ENCODE measurements at regions not wholly inside any gene's neighbourhood (a gene's known extent, or its start where the extent isn't known, plus 50 kb on each side); places are given as distances from the start of the nearest gene placed in this dataset.

DNA sequence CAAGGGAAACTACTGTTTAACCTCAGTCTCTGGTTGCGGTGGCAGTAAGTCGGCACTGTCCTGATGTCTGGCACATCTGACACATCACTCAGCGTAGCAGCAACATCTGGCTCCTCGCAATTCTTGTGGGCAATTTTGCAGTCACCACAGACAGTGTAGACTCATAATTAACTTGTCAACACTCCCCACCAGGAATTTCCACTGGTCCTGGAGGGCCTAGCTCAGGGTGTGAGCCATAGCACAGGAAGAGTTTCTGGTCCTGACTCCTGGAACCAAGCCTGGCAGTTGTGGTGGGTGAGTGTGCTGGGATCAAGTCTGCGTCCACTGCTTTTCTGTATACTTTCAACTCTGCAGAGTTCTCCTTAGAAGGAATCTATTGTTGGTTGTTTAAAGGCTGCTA lies 209.7 kb downstream of the SNX19 start:
- Histone ChIP-seq H3K4me1 (ENCODE audit: control insufficient read depth in 1 of 2, low read depth in 2 of 2) (peaks cover 0 to 8% of the 10 kb centered on the region in 2 donors), H3K4me3 (no peak overlapping the region), H3K36me3 (no peaks in the 10 kb centered on the region), H3K27me3 (replicated peaks; ENCODE audit: insufficient read depth) (no peaks in the 10 kb centered on the region), H3K9me3 (no peaks in the 10 kb centered on the region), H3K27ac (no peak overlapping the region)
- ATAC-seq (ENCODE audit: insufficient number of reproducible peaks, low FRiP score, low read depth) (no peak), DNase-seq (ENCODE audit: low spot score) (no peak)
- TF ChIP-seq, protein P1, sequence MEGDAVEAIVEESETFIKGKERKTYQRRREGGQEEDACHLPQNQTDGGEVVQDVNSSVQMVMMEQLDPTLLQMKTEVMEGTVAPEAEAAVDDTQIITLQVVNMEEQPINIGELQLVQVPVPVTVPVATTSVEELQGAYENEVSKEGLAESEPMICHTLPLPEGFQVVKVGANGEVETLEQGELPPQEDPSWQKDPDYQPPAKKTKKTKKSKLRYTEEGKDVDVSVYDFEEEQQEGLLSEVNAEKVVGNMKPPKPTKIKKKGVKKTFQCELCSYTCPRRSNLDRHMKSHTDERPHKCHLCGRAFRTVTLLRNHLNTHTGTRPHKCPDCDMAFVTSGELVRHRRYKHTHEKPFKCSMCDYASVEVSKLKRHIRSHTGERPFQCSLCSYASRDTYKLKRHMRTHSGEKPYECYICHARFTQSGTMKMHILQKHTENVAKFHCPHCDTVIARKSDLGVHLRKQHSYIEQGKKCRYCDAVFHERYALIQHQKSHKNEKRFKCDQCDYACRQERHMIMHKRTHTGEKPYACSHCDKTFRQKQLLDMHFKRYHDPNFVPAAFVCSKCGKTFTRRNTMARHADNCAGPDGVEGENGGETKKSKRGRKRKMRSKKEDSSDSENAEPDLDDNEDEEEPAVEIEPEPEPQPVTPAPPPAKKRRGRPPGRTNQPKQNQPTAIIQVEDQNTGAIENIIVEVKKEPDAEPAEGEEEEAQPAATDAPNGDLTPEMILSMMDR (IDR thresholded peaks at IDR 0.05): no peak

DNA sequence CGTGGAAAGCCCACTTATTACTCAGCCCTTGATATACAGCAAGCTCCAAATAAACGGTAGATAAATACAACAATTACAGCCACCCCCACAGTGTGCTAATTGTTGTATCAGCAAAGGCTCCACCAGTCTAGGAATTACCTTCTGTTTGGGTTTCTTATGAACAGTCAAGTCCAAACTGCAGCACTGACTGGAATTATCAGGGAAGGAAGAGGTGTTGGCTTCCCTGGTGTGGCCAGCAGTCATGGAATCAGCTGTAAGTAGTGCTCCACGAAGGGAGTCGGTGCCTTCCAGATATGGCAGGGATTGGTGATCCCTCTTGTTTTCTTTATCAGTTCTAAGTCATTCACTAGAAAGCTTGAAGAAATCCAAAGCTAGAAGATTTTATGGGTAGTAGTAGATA lies 209.1 kb downstream of the SNX19 start:
- Histone ChIP-seq H3K27ac (no peak overlapping the region), H3K36me3 (no peaks in the 10 kb centered on the region), H3K9me3 (no peaks in the 10 kb centered on the region), H3K4me3 (no peak overlapping the region), H3K27me3 (replicated peaks; ENCODE audit: insufficient read depth) (no peaks in the 10 kb centered on the region), H3K4me1 (ENCODE audit: control insufficient read depth in 1 of 2, low read depth in 2 of 2) (peaks cover 0 to 8% of the 10 kb centered on the region in 2 donors)
- no peak for ATAC-seq (ENCODE audit: insufficient number of reproducible peaks, low FRiP score, low read depth)
- TF ChIP-seq, protein P1 (IDR thresholded peaks at IDR 0.05): no peak
- DNase-seq (ENCODE audit: low spot score): no peak

DNA sequence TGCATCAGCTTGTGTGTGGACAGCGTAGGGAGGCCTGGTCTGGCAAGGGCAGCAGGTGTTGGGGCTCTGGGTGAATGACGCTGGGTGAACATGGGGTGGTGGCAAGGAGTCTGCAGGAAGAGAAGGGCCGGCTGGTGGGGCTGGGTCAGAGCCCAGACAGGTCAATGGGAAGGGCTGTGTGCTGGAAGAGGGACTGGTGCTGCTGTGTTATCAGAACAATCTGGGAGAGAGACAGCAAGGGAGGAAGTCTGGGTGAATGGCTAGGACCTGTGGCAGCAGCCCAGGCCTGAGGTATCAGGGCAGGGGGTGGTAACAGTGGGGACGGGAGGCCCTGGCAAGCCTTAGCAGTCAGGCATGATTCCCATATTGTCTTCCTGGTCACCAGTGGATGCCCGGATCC lies 206.7 kb downstream of the SNX19 start:
- no peak overlapping the region for H3K27ac ChIP-seq

GRCh38 chr11:130710021-130710420 lies 206.3 kb downstream of the SNX19 start:
- Histone ChIP-seq H3K36me3 (no peaks in the 10 kb centered on the region), H3K27ac (no peak overlapping the region), H3K4me3 (no peak overlapping the region), H3K4me1 (ENCODE audit: control insufficient read depth in 1 of 2, low read depth in 2 of 2) (peaks cover 0 to 8% of the 10 kb centered on the region in 2 donors), H3K9me3 (no peaks in the 10 kb centered on the region), H3K27me3 (replicated peaks; ENCODE audit: insufficient read depth) (no peaks in the 10 kb centered on the region)
- DNase-seq (ENCODE audit: low spot score) (no peak), ATAC-seq (ENCODE audit: insufficient number of reproducible peaks, low FRiP score, low read depth) (no peak)
- TF ChIP-seq, protein P1 (IDR thresholded peaks at IDR 0.05): no peak

More for the DNA sequence above, 206.7 kb downstream of the SNX19 start:
- Histone ChIP-seq H3K27me3 (replicated peaks; ENCODE audit: insufficient read depth) (no peaks in the 10 kb centered on the region), H3K4me1 (ENCODE audit: control insufficient read depth in 1 of 2, low read depth in 2 of 2) (peaks cover 0 to 8% of the 10 kb centered on the region in 2 donors), H3K4me3 (no peak overlapping the region), H3K9me3 (no peaks in the 10 kb centered on the region), H3K36me3 (no peaks in the 10 kb centered on the region)
- DNase-seq (ENCODE audit: low spot score) (no peak), ATAC-seq (ENCODE audit: insufficient number of reproducible peaks, low FRiP score, low read depth) (no peak)
- TF ChIP-seq, protein P1 (IDR thresholded peaks at IDR 0.05): no peak

DNA sequence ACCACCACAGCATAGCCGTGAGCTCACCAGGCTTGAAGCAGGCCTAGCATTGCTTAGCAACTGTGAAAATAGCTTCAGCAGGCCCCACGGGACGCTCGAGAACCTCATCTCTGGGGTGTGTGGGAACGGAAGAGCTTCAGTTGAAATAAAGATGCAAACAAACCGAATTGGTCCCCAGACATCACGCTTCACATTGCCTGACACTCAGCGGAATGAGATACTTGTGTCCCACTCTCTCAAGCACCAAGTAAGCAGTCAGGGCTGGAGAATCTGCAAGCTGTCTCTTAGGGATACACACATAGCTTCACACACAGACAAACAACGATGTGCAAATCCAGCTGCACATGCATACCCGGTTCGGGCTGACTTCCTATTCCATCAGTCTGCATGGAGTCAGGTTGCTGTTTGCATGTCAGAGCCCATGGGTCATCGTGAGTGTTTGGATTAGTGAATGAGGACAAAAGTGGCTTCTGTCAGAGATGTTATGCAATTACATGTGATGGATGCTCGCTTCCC lies 205.7 kb downstream of the SNX19 start:
- H3K36me3 ChIP-seq: no peaks in the 10 kb centered on the region
- no peak overlapping the region for H3K27ac ChIP-seq
- TF ChIP-seq, protein P1 (IDR thresholded peaks at IDR 0.05): no peak
- ATAC-seq (ENCODE audit: insufficient number of reproducible peaks, low FRiP score, low read depth) (no peak), DNase-seq (ENCODE audit: low spot score) (no peak)
- H3K27me3 ChIP-seq (replicated peaks; ENCODE audit: insufficient read depth): no peaks in the 10 kb centered on the region
- H3K4me3 ChIP-seq: no peak overlapping the region
- no peaks in the 10 kb centered on the region for H3K9me3 ChIP-seq
- H3K4me1 ChIP-seq (ENCODE audit: control insufficient read depth in 1 of 2, low read depth in 2 of 2): peaks cover 0 to 6% of the 10 kb centered on the region in 2 donors
